Astrocyte of the spinal cord (primary cell): ENCODE measurements at regions not wholly inside any gene's neighbourhood (a gene's known extent, or its start where the extent isn't known, plus 50 kb on each side); places are given as distances from the start of the nearest gene placed in this dataset.
"Not testable (repeated sequence)": the region's sequence is repeated elsewhere in the genome, so short reads cannot be mapped to it uniquely, and the experiment has no call there.

Experiments
- DNase-seq: peaks from one replicate; pipeline ENCODE4 v3.0.0; 2011; ENCODE audit warnings: low read depth, low spot score
- H3K4me3 ChIP-seq: 2 replicates; pipeline ENCODE4 v1.5.1; 2011; ENCODE audit warnings: low read depth, mild to moderate bottlenecking, low read length, moderate library complexity
- in situ Hi-C: cut with HindIII; loops from 2 replicates; pipeline ENCODE4 v1.10.0; 2017; ENCODE audit warnings: low sequenced_read_pairs
- TF ChIP-seq, protein P1 (sequence below): IDR thresholded peaks from 2 replicates; pipeline ENCODE4 v1.5.1; 2012; ENCODE audit warnings: low read depth, mild to moderate bottlenecking, low read length, inconsistent platforms

DNA sequence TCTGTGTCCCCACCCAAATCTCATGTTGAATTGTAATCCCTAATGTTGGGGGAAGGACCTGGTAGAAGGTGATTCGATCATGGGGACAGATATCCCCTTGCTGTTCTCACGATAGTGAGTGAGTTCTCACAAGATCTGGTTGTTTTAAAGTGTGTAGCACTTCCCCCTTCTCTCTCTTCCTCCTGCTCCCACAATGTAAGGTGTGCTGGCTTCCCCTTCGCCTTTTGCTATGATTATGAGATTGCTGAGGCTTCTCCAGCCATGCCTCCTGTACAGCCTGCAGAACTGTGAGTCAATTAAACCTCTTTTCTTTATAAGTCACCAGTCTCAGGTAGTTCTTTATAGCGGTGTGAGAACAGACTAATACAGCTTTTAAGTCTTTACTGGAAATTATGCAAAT is 193.3 kb upstream of the RBBP8 start:
- TF ChIP-seq, protein P1, sequence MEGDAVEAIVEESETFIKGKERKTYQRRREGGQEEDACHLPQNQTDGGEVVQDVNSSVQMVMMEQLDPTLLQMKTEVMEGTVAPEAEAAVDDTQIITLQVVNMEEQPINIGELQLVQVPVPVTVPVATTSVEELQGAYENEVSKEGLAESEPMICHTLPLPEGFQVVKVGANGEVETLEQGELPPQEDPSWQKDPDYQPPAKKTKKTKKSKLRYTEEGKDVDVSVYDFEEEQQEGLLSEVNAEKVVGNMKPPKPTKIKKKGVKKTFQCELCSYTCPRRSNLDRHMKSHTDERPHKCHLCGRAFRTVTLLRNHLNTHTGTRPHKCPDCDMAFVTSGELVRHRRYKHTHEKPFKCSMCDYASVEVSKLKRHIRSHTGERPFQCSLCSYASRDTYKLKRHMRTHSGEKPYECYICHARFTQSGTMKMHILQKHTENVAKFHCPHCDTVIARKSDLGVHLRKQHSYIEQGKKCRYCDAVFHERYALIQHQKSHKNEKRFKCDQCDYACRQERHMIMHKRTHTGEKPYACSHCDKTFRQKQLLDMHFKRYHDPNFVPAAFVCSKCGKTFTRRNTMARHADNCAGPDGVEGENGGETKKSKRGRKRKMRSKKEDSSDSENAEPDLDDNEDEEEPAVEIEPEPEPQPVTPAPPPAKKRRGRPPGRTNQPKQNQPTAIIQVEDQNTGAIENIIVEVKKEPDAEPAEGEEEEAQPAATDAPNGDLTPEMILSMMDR = no peak
- in situ Hi-C loops = no loop called here
- DNase-seq = no peak
- no peak overlapping the region for H3K4me3 ChIP-seq

DNA sequence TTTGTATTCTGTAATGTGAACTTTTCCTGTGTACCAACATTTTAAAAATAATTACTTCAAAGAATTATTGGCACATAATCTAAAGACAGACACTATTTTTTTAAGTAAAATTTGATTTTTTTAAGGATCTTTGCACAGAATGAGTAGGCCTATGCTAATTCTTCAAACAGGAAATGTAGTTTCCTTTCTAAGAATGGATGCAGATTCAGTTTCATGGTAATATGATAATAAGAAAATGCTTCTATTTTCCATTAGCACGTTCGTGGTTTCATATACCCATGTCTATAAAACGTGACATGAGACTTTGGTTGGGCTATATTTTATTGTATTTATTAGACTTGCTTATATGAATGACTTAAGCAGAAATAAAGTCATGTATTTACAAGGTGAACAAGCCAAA is 191.8 kb upstream of the RBBP8 start:
- in situ Hi-C loops = no loop called here
- no peak for DNase-seq
- no peak overlapping the region for H3K4me3 ChIP-seq
- TF ChIP-seq, protein P1 = no peak

DNA sequence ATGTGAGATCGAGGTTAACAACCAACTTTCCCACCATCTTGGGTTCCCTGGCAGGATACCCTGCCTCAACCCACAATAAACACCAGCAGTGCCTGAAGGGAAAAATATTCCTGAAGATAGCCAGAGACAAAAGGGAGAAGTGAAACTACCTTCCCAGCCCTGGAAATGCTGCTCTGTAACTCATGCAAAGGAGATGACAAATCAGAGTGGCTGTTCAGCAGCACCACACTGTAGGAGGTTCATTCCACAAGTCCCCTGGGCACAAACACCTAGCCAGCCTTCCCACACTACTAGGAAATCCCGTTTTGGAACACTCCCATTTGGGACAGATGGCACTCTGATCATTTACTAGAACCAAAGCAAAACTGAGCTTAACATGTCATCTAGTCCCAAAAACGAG is 190.7 kb upstream of the RBBP8 start:
- H3K4me3 ChIP-seq = no peak overlapping the region
- no peak for DNase-seq
- TF ChIP-seq, protein P1 = no peak
- in situ Hi-C loops = no loop called here

GRCh38 chr18:22745966-22746365 is 187.2 kb upstream of the RBBP8 start:
- in situ Hi-C loops = no loop called here
- no peak overlapping the region for H3K4me3 ChIP-seq
- TF ChIP-seq, protein P1 = no peak
- no peak for DNase-seq

- DNase-seq = no peak
- in situ Hi-C loops = no loop called here
- no peak overlapping the region for H3K4me3 ChIP-seq
- TF ChIP-seq, protein P1 = no peak
Measured at GRCh38 chr18:22752014-22752413, 181.1 kb upstream of the RBBP8 start.

DNA sequence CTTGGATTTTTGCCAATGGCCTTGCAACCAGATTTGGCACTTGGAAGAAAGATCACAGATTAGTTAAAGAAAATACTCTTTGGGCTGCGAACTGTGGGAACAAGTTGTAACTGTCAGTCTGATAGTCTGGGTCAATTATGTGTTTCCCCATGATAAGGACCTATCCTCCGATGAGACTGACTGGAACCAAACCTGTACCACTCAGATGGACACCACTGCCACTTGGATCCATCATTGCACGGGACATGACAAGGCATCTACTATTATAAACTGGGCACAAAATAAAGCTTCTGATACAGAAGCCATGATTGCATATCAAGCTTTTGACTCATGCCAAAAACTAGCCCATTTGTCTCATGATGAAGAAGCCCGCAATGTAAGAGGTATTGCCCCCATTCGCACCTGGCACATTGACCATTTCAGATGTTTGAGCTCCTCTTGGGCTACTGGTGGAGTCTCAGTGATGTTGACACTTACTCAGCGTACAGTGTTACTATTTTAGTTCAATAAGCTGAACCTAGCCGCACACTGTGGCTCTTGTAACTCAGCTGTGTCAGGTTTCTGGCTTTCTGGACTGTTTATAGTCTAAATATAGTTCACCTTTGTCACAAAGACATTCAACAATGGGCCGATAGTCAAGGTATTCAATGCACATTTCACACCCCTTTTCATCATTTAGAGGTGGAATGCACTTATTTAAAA is 179.8 kb upstream of the RBBP8 start:
- in situ Hi-C loops = no loop called here
- TF ChIP-seq, protein P1 = no peak
- H3K4me3 ChIP-seq = no peak overlapping the region

DNA sequence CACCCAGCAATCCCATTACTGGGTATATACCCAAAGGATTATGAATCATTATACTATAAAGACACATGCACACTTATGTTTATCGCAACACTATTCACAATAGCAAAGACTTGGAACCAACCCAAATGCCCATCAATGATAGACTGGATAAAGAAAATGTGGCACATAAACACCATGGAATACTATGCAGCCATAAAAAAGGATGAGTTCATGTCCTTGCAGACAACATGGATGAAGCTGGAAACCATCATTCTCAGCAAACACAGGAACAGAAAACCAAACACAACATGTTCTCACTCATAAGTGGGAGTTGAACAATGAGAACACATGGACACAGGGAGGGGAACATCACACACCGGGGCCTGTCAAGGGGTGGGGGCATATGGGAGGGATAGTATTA is 169.1 kb upstream of the RBBP8 start:
- H3K4me3 ChIP-seq, in situ Hi-C loops: not testable (repeated sequence)

More for the DNA sequence above, 179.8 kb upstream of the RBBP8 start:
- no peak for DNase-seq

More for the DNA sequence above, 169.1 kb upstream of the RBBP8 start:
- DNase-seq = not testable (repeated sequence)
